ENCODE measurements at regions not wholly inside any gene's neighbourhood (a gene's known extent, or its start where the extent isn't known, plus 50 kb on each side); places are given as distances from the start of the nearest gene placed in this dataset.

- POLR2A ChIA-PET: no interaction called here
Observed at GRCh38 chr6:139533171-139533570, 158.7 kb upstream of the CITED2 start.

DNA sequence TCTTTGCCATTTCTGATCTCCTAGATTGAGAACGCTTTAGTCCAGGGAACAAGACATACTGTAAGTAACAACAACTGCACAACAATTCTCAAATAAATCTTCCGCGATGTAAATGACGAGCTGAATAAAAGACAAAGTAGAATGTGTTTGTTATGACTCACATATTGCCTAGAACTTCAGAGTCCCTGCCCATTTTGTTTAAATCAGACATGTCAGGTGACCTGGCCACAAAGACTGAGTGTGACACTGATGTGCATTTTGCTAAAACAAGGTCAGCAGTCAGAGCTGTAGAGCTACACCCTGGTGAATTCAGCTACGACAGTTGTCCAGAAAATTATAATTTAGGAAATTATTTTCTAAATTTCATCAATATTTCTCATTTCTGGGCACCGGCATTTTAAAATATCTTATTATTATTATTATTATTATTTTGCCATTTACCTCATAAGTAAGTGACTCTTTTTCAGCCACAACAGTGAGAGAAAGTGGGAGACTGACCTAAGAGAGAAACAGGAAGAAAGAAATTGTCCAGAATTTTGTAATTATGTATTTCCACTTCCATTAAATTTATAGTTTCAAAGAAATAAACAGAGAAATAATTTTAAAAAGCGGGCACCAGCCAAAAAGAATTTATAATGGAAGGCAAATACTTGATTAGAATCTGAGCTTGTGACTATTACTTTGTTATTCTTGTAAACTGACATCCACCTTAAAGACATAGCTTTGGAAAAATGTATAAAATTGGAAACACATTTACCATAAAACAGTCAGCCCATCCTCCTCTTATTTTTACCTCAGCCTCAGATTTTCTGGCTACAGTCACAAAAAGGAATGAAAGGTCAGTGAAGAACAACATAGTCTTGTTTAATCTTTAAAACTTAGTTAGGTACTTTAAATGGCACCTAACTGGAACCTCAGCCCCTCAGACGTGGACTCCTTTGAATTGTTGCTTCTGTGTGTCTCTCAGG lies 157.0 kb upstream of the CITED2 start:
- Mint-ChIP-seq H3K27me3 (ENCODE audit: low read depth) (no peaks in the 10 kb centered on the region), H3K9me3 (ENCODE audit: insufficient read depth) (no peaks in the 10 kb centered on the region), H3K36me3 (ENCODE audit: low read depth) (no peaks in the 10 kb centered on the region), H3K27ac (peak overlapping the region; percentile 88), H3K4me3 (peak overlapping the region; percentile 51), H3K4me1 (ENCODE audit: low read depth) (peaks cover 35% of the 10 kb centered on the region)
- DNase-seq (peak; percentile 53), ATAC-seq (peak; percentile 74)
- ChIA-PET POLR2A (interaction anchor here (1.5 kb wide), 1 partner anchor 157 kb away, joined by 7 read pairs; the partner anchor contains the start of gene CITED2), CTCF (interaction anchor here (1.7 kb wide), 1 partner anchor 157 kb away, joined by 8 read pairs; the partner anchor contains the start of gene CITED2)

More at GRCh38 chr6:139533171-139533570, 158.7 kb upstream of the CITED2 start:
- Mint-ChIP-seq H3K4me3 (no peak overlapping the region), H3K9me3 (ENCODE audit: insufficient read depth) (no peaks in the 10 kb centered on the region), H3K27ac (peak overlapping the region; percentile 43), H3K27me3 (ENCODE audit: low read depth) (no peaks in the 10 kb centered on the region), H3K4me1 (ENCODE audit: low read depth) (peaks cover 35% of the 10 kb centered on the region), H3K36me3 (ENCODE audit: low read depth) (no peaks in the 10 kb centered on the region)
- DNase-seq (no peak), ATAC-seq (no peak)
- CTCF ChIA-PET: no interaction called here

DNA sequence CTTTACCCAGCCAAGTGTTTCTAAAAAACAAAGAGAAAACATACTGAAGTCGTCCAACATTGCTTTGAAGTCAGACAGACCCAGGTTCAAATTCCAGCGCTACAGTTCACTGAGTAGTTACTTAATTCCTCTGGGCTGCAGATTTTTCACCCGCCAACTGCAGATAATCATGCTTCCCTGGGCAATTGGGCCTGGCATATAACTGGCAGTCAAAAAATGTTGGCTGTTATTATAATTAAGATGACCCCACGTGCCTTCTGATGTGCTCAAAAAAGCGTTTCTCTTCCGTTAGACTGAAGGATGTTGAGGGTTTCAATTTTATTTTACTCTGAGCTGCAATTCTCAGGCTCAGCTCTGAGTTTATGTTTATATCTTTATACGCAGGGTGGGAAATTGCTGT lies 156.1 kb upstream of the CITED2 start:
- no peaks in the 10 kb centered on the region for H3K27me3 Mint-ChIP-seq (ENCODE audit: low read depth)
- peak overlapping the region; percentile 51 for H3K4me3 Mint-ChIP-seq
- no peak for ATAC-seq
- POLR2A ChIA-PET: interaction anchor here (1.5 kb wide), 1 partner anchor 156 kb away, joined by 7 read pairs; the partner anchor contains the start of gene CITED2
- CTCF ChIA-PET: interaction anchor here (1.7 kb wide), 1 partner anchor 156 kb away, joined by 8 read pairs; the partner anchor contains the start of gene CITED2
- peak overlapping the region; percentile 88 for H3K27ac Mint-ChIP-seq
- DNase-seq: no peak
- H3K36me3 Mint-ChIP-seq (ENCODE audit: low read depth): no peaks in the 10 kb centered on the region
- H3K4me1 Mint-ChIP-seq (ENCODE audit: low read depth): peaks cover 32% of the 10 kb centered on the region
- no peaks in the 10 kb centered on the region for H3K9me3 Mint-ChIP-seq (ENCODE audit: insufficient read depth)

GRCh38 chr6:139529420-139529819 lies 155.0 kb upstream of the CITED2 start:
- Mint-ChIP-seq H3K4me3 (no peak overlapping the region), H3K4me1 (ENCODE audit: low read depth) (peaks cover 27% of the 10 kb centered on the region), H3K27ac (peak overlapping the region; percentile 18), H3K36me3 (ENCODE audit: low read depth) (no peaks in the 10 kb centered on the region), H3K9me3 (ENCODE audit: insufficient read depth) (no peaks in the 10 kb centered on the region), H3K27me3 (ENCODE audit: low read depth) (no peaks in the 10 kb centered on the region)
- ATAC-seq: no peak
- no peak for DNase-seq
- ChIA-PET CTCF (no interaction called here), POLR2A (interaction anchor here (1.0 kb wide), 1 partner anchor 155 kb away, joined by 3 read pairs; the partner anchor contains the start of gene CITED2)

DNA sequence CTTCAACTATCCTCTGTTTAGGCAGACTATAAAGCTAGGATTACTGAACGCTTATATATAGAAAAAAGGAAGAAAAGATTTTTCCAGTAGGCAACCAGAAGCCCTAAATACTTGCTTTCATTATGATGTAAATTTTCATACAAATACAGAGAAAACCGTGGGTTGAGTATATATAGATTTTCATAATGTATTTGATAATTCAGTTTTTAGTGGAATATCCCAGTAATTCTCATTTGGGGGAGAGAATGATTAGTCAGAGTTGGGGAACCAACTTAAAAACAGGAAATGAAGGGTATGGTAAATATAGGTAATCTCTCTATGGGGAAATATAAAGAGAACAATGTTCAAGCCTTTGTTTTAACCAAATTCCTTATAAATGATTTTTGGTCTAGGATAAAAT lies 154.0 kb upstream of the CITED2 start:
- Mint-ChIP-seq H3K4me1 (ENCODE audit: low read depth) (peaks cover 17% of the 10 kb centered on the region), H3K27me3 (ENCODE audit: low read depth) (no peaks in the 10 kb centered on the region), H3K9me3 (ENCODE audit: insufficient read depth) (no peaks in the 10 kb centered on the region), H3K27ac (no peak overlapping the region), H3K36me3 (ENCODE audit: low read depth) (no peaks in the 10 kb centered on the region), H3K4me3 (no peak overlapping the region)
- ATAC-seq: no peak
- POLR2A ChIA-PET: no interaction called here
- CTCF ChIA-PET: no interaction called here
- no peak for DNase-seq

GRCh38 chr6:139525415-139525814 lies 151.0 kb upstream of the CITED2 start:
- DNase-seq (no peak), ATAC-seq (no peak)
- CTCF ChIA-PET: no interaction called here
- Mint-ChIP-seq H3K27ac (no peak overlapping the region), H3K9me3 (ENCODE audit: insufficient read depth) (no peaks in the 10 kb centered on the region), H3K4me3 (no peak overlapping the region), H3K27me3 (ENCODE audit: low read depth) (peaks cover 6% of the 10 kb centered on the region), H3K4me1 (ENCODE audit: low read depth) (peaks cover 6% of the 10 kb centered on the region), H3K36me3 (ENCODE audit: low read depth) (no peaks in the 10 kb centered on the region)
- POLR2A ChIA-PET: no interaction called here

- CTCF ChIA-PET: no interaction called here
Observed at GRCh38 chr6:139523986-139524385, 149.5 kb upstream of the CITED2 start.

DNA sequence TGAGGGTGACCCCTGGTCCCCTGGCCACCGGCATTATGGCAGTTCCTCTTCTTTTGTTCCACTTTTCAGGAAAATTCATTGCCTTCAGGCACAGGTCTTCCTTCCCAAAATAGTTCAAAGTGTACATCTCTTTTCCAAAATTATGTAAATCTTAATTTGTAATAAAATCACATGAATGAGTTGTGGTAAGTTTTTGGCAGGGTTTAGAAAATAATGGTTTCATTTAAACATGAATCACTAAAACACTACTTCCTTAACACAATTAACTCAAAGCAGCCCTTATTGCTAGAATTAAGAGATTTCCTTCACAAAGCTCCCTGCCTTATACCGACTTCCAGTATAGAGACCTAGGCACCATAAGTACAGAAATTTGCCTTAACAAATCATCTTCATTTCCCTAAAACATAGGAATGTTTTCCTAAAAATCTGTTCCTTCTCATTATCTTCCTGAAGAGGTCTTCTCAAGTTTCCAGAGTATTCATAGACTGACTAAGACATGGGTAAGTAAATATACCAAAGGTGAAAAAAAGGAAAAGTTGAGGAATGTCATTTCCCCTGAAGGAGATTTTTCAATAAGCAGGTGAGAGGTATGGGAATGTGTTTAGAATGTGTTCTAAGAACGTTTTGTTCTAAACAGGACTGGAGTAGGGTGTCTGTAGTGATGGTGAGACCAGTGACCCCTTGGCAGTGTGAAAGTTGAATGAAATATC lies 148.2 kb upstream of the CITED2 start:
- no peaks in the 10 kb centered on the region for H3K9me3 Mint-ChIP-seq (ENCODE audit: insufficient read depth)
- DNase-seq: no peak
- peaks cover 6% of the 10 kb centered on the region for H3K27me3 Mint-ChIP-seq (ENCODE audit: low read depth)
- no peak overlapping the region for H3K27ac Mint-ChIP-seq
- H3K4me1 Mint-ChIP-seq (ENCODE audit: low read depth): no peaks in the 10 kb centered on the region
- H3K4me3 Mint-ChIP-seq: no peak overlapping the region
- CTCF ChIA-PET: no interaction called here
- no peak for ATAC-seq
- no peaks in the 10 kb centered on the region for H3K36me3 Mint-ChIP-seq (ENCODE audit: low read depth)
- POLR2A ChIA-PET: no interaction called here

More at GRCh38 chr6:139523986-139524385, 149.5 kb upstream of the CITED2 start:
- Mint-ChIP-seq H3K4me3 (no peak overlapping the region), H3K9me3 (ENCODE audit: insufficient read depth) (no peaks in the 10 kb centered on the region), H3K4me1 (ENCODE audit: low read depth) (no peaks in the 10 kb centered on the region), H3K27me3 (ENCODE audit: low read depth) (peaks cover 6% of the 10 kb centered on the region), H3K36me3 (ENCODE audit: low read depth) (no peaks in the 10 kb centered on the region), H3K27ac (no peak overlapping the region)
- DNase-seq: no peak
- ATAC-seq: no peak
- POLR2A ChIA-PET: no interaction called here

DNA sequence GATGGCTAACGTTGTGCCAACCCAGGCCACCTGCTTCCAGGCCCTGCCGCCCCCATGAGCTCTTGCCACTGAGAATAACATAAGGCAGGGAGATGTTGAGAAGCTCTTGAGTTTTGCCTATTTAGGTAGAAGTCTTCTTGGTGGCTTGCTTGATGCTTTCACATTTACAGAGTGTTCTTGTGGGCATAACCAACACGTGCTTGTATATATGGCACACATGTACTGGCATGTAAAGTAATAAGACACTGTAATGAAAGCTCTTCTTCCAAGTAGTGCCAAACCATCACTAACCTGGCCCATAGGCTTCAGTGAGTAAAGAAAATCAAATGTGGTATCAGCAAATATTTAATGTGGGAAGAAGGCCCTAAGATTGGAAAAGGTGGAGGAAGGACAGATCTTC lies 146.9 kb upstream of the CITED2 start:
- Mint-ChIP-seq H3K36me3 (ENCODE audit: low read depth) (no peaks in the 10 kb centered on the region), H3K27me3 (ENCODE audit: low read depth) (peaks cover 6% of the 10 kb centered on the region), H3K9me3 (ENCODE audit: insufficient read depth) (no peaks in the 10 kb centered on the region), H3K4me3 (no peak overlapping the region), H3K27ac (no peak overlapping the region), H3K4me1 (ENCODE audit: low read depth) (no peaks in the 10 kb centered on the region)
- no peak for DNase-seq
- CTCF ChIA-PET: no interaction called here
- ATAC-seq: no peak
- POLR2A ChIA-PET: no interaction called here

DNA sequence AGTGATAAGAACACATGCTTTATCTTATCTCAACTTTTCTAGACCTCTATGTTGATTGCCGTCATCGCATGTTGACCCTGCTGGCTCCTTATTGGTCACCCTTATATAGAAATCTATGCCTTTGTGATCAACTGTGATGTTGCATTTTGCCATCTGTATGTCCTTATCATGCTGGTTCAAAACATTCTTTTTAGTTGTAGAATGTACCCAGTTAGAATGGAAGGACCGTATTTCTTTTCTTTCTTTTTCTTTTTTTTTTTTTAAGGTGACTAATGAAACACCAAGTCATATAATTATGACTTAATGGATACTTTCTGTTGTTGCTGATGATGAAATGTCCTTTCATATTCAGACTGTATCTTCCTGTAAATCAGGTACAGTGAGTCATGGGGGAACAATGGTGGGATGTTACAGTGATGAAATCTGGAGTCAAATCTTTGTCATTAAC lies 145.9 kb upstream of the CITED2 start:
- Mint-ChIP-seq H3K36me3 (ENCODE audit: low read depth) (no peaks in the 10 kb centered on the region), H3K4me1 (ENCODE audit: low read depth) (no peaks in the 10 kb centered on the region), H3K9me3 (ENCODE audit: insufficient read depth) (no peaks in the 10 kb centered on the region), H3K27ac (no peak overlapping the region), H3K4me3 (no peak overlapping the region), H3K27me3 (ENCODE audit: low read depth) (peaks cover 6% of the 10 kb centered on the region)
- ATAC-seq (no peak), DNase-seq (no peak)
- ChIA-PET CTCF (no interaction called here), POLR2A (no interaction called here)

- Mint-ChIP-seq H3K4me1 (ENCODE audit: low read depth) (no peaks in the 10 kb centered on the region), H3K27me3 (ENCODE audit: low read depth) (peaks cover 6% of the 10 kb centered on the region), H3K36me3 (ENCODE audit: low read depth) (no peaks in the 10 kb centered on the region), H3K27ac (no peak overlapping the region), H3K4me3 (no peak overlapping the region), H3K9me3 (ENCODE audit: insufficient read depth) (no peaks in the 10 kb centered on the region)
- ChIA-PET CTCF (no interaction called here), POLR2A (interaction anchor here (0.6 kb wide), 1 partner anchor 15 kb away, joined by 3 read pairs; no protein-coding TSS in a partner anchor)
- no peak for ATAC-seq
- DNase-seq: no peak
Observed at GRCh38 chr6:139519571-139520031, 145.2 kb upstream of the CITED2 start.

DNA sequence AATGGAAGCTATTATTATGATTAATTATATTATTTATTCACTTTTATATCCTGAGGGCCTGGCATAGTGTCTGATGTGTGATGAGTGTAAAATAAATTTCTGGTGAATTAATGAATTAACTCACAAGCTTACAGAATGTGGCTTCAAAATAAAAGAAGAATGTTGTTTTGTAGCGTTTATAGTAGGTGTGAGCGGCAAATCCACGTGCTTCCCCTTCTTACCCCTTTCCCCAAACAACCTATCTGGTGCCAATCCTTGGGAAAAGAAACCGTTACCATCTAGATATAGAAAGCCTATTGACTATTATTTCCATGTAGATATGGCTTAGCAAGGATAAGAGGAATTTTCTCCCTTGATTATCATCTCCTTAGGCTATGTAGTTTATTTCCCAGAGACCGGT lies 144.6 kb upstream of the CITED2 start:
- Mint-ChIP-seq H3K27ac (no peak overlapping the region), H3K4me3 (no peak overlapping the region), H3K4me1 (ENCODE audit: low read depth) (no peaks in the 10 kb centered on the region), H3K36me3 (ENCODE audit: low read depth) (no peaks in the 10 kb centered on the region), H3K9me3 (ENCODE audit: insufficient read depth) (no peaks in the 10 kb centered on the region), H3K27me3 (ENCODE audit: low read depth) (peaks cover 6% of the 10 kb centered on the region)
- CTCF ChIA-PET: no interaction called here
- POLR2A ChIA-PET: no interaction called here
- ATAC-seq (no peak), DNase-seq (no peak)

Measured in activated CD8-positive, alpha-beta T cell treated with anti-CD3 and anti-CD28 coated beads, Interleukin-2, amount 10 ng/mL, durations not matched to agents 7 days and 5 days (primary cell).